Glomerular visceral epithelial cell (primary cell): ENCODE measurements at regions not wholly inside any gene's neighbourhood (a gene's known extent, or its start where the extent isn't known, plus 50 kb on each side); places are given as distances from the start of the nearest gene placed in this dataset.
"Not testable (repeated sequence)": the region's sequence is repeated elsewhere in the genome, so short reads cannot be mapped to it uniquely, and the experiment has no call there.

ENCODE experiments used
- DNase-seq: peaks from one replicate; pipeline ENCODE4 v3.0.0-alpha.2; 2016; ENCODE audit errors: extremely low spot score

DNA sequence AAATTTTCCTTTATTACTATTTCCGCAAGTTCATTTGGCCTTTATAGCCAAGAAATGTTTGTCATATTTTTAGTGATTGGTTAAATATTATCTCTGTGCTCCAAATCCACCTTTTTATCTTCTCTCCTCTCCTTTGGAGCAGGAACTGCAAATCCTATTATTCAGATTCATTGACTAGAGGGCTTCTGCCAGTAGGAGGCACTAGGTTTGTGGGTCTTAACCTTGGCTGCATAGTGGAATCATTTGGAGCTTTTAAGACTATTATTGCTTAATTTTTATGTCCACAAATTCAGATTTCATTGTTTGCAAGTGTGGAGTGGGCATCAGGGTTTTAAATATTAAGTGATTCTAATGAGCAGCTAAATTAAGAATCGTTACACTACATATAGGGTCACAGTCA lies 75.3 kb upstream of the SYT10 start:
- DNase-seq: no peak

- DNase-seq: no peak
Measured at GRCh38 chr12:33519566-33519965, 79.9 kb upstream of the SYT10 start.

- not testable (repeated sequence) for DNase-seq
Measured at GRCh38 chr12:33520505-33521302, 81.1 kb upstream of the SYT10 start.

- no peak for DNase-seq
Measured at GRCh38 chr12:33529031-33529430, 89.4 kb upstream of the SYT10 start.

DNA sequence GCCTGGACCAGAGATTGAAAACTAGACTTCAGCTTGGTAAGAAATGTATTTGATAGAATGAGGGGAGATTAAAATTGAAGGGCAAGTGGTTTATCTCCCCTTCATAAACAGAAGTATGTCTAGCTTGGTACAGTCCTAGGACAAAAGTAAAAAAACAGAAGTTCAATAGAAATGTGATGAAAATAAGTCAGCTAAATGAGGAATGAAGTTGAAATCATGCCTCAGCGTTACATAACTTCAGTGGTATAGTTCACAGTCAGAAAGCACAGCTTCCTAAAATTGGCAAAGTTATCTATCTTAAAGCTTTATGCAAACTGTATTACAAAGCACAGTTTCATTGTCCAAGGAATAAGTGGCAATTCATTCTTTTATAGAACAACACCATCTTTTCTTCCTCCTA lies 90.2 kb upstream of the SYT10 start:
- DNase-seq: no peak

DNA sequence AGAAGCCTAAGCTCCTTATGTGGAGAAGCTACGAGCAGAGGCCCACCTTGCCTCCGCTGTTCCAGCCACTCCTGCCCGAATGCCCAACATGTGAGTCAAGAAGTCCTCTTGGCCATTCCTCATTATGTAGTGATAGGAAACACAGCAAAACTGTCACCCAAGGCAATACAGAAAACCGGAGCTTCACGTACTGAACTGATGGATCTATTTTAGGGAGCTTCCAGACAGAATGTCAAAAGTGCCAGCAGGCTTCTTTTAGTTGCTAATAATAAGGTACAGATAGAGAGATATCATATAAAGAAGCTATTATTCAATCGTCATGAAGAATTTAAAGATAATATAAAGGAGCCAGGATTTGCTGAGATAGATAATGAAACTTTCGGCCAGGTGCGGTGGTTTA lies 91.6 kb upstream of the SYT10 start:
- no peak for DNase-seq

GRCh38 chr12:33533527-33533926 lies 93.9 kb upstream of the SYT10 start:
- DNase-seq: no peak

GRCh38 chr12:33536431-33536830 lies 96.8 kb upstream of the SYT10 start:
- peak; percentile 61 for DNase-seq

DNA sequence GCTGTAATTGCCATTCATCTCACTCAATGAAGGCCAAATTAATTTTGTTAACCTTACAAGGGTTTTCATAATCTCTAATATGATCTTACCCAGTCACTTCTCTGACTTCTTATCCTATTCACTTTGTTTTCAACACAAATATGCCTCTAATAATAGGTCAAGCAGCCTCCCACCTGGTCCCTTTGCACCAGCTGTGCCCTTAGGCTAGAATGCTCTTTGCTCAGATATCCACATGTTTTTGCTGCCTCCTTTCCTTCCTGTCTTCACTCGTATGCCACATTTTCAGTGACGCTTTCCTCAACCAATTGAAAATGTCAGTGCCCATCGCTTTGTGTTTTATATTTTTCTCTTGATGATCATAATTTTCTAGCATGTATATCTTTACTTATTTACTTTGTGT lies 106.4 kb upstream of the SYT10 start:
- DNase-seq: no peak

DNA sequence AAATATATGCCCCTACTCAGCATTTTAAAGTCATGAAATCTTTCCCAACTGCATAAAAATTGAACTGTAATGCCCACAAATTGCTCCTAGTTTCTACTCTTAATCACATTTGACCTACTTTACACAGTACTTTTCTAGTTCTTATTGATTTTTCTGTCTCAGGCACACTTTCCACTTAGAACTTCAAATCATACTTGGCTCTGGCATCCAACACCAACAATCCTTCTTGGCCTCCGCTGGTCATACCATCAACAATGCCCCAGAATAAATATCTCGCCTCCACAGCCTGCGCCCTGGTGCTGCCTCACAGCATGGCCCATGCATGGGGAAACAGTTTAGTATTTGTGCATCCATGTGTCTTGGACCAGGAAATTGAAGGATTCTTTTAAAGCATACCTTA lies 107.5 kb upstream of the SYT10 start:
- no peak for DNase-seq

DNA sequence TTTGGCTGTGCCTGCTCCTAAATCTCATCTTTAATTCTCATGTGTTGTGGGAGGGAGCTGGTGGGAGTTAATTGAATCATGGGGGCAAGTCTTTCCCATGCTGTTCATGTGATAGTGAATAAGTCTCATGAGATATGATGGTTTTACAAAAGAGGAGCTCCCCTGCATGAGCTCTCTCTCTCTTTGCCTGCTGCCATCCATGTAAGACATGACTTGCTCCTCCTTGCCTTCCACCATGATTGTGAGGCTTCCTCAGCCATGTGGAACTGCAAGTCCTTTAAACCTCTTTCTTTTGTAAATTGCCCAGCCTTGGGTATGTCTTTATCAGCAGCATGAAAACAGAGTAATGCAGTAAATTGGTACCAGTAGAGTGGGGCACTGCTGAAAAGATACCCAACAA lies 110.6 kb upstream of the SYT10 start:
- DNase-seq: not testable (repeated sequence)

GRCh38 chr12:33551006-33551405 lies 111.4 kb upstream of the SYT10 start:
- DNase-seq: no peak

DNA sequence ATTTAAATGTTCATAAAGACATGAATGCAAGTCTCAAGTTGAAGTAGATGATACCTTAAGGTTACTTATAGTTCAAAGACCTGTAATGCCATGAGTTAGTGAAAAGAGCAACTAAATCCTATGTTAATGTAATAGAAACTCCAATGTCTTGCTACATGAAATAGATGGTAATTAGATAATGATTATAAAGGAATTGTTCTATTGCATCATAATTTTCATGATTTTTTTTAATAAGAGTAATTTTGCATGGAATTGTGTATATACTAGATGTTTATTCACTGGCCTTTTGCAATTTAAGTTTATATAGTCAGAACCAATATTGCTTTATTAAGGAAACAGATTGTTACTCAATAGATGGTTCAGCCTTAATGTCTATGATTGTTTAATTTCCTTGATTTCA lies 115.5 kb upstream of the SYT10 start:
- DNase-seq: no peak

GRCh38 chr12:33560653-33561208 lies 121.1 kb upstream of the SYT10 start:
- DNase-seq: no peak

DNA sequence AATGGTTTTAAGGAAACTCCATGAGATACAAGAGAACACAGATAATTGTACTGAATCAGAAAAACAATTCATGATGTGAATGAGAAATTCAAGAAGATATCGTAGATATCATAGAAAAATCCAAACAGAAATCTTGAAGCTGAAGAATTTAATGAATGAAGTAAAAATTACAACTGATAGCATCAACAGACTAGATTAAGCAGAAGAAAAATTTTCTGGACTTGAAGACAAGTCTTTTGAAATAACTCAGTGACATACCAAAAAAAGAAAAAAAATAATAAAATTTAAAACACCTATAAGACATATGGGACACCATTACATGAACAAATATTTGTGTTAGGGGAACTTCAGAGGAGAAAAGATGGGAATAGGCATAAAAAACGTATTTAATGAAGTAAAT lies 122.8 kb upstream of the SYT10 start:
- no peak for DNase-seq

DNA sequence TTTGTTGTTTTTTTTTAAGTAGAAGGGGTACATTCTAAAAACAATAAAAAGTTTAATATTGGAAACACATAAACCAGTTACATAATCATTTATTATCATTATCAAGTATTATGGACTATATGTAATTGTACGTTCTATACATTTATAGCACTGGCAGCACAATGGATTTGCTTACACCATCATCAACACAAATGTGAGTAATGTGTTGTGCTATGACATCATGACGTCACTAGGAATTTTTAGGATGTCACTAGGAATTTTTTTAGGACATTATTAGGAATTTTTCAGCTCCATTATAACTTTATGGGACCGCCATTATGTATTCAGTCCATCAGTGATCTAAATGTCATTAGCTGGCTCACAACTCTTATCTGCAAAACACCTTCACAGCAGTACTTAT lies 126.8 kb upstream of the SYT10 start:
- DNase-seq: no peak

DNA sequence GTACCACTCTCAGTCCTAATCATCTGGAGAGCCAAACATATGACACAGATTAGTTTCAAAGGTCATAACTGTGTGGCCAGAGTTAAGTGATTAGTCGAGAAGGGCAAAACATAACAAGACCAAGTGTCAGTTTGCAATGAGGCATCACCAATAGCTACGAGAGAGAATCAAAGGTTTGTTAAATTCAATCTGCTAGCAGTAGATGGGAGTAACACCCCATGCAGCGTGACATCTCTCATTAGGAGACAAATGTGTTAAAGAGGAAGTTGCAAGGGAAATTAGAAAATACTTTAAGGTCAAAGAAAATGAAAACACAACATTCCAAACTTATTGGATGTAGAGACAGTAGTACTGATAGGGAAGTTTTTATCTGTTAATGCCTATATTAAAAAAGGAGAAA lies 135.7 kb upstream of the SYT10 start:
- no peak for DNase-seq

DNA sequence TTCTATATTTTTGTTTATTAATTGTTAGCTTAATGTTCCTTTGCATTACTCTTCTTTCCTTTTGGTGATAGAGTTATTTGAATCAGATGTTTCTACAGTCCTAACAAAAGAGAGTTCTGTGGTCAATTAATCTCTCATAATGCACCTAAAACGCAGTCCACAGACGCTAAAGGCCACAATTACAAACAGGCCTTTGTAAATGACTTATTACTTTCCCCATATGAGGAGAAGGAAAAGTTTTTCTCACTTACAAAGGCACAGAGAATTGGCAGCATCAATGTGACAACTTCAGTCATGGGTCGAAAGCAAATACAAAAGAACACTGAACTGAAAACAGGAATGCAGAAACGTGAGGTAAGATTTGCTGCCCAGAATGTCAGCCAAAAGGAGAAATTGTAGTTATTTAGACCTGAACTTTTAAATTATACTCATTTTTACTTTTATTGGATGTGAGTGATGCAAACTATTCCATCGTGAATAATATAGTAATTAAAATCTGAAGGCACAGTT lies 142.0 kb upstream of the SYT10 start:
- DNase-seq: no peak

DNA sequence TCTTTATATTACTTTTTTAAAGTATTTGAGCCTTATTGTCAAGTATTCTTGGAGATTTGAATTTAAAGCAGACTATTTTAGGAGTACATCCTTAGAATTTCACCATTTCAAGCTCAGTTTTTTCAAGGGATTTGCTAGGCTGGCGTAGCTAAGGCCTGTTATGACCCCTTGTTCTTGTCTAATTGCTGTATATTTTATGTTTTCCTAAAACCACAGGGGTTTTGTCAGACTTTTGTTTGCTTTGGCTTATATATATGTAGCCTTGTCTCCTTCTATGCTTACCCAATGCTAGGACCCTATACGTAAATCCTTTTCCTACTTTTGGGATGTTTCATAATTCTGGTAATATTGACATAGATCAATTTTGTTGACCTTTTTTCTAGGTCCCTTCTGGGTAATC lies 147.0 kb upstream of the SYT10 start:
- no peak for DNase-seq

DNA sequence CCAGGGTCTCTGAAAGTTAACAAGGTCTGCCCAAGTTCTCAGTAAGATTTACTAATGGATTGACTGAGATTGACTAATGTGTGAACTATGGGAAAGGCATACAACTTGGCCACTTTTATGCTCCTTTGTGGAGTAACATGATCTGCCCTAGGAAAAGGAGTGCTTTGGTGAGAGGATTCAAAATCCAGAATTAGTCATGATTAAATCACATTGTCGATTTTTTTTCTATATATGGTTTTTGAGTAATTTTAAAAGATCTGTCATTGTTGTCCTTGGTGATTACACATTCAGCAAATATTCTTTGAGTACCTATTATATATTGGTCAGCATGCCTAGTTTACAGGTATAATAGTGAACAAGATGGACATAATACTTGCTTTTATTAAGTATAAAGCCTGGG lies 147.7 kb upstream of the SYT10 start:
- DNase-seq: peak; percentile 17

DNA sequence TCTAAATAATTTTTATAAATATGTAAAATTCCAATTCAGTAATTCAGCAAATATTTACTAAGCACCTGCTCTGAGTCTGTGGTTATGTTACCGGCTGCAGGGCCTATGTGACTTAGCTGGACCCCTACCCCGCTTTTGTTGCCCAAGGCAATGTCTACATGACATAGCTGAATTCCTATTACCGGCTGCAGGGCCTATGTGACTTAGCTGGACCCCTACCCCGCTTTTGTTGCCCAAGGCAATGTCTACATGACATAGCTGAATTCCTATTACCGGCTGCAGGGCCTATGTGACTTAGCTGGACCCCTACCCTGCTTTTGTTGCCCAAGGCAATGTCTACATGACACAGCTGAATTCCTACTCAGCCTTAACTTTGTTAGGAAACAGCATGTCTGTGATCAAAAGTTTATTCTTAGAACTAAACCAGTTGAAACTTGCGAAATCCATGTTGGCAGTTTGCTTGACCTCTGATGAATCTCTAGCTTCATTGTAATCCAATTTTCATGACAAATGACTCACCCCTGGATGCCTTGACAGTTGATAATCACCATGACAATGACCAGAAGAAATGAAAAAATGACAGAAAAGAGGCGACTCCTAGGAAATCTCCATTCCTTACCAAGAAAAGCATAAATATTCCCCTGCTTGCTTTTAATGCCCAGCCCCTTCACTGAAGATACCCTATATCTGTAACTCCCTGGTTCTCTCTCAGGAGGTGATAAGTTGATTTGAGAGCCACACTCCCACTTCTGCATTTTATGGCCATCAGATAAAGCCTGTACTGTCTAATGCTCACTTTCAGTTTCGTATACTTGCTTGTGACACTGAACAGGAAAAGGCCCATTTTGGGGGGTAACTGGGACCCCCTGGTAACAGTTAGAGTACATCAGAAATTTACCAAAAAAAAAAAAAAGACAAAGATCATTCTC lies 148.4 kb upstream of the SYT10 start:
- peak; percentile 39 for DNase-seq

DNA sequence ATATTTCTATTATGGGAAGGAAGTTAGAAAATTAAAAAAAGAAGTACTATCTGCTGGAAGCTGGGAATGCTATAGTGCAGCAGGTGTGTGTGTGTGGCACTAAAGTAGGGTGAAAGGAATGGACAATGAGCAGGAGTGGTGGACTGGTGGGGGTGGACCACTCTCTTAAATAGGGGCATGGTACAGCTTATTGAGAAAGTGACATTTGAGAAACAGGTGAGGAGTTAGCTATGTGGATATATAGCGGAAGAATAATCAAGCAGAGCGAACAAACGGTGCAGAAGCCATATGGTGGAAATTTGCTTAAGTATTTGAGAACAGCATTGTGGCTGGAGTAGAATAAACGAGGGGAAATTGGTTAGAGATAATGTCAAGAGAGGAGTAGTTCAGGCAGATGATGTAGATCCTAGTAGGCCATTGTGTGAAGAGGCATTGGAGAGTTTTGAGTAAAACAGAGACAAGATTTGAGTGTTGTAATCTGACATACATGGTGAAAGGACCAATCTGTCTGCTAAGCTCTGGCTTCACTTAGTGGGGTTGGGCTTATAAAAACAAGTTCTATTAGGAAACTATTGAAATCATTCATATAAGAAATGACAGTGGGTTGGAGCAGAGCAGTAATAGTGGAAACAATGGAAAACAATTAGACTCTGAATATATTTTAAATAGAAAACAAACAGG lies 149.2 kb upstream of the SYT10 start:
- DNase-seq: no peak
